ENCODE measurements at regions not wholly inside any gene's neighbourhood (a gene's known extent, or its start where the extent isn't known, plus 50 kb on each side); places are given as distances from the start of the nearest gene placed in this dataset.

- no peak for TF ChIP-seq CTCF (conservative IDR thresholded peaks at IDR 0.05; ENCODE audit: low read depth, low read length)
- H3K4me3 ChIP-seq (ENCODE audit: low read length): no peak overlapping the region
Observed at GRCh38 chr17:68169840-68170239, 78.0 kb upstream of the AMZ2 start.

GRCh38 chr17:68170246-68170645, 77.6 kb upstream of the AMZ2 start:
- no peak for DNase-seq (ENCODE audit: low read depth)
- no peak overlapping the region for H3K4me3 ChIP-seq (ENCODE audit: low read length)
- TF ChIP-seq CTCF (conservative IDR thresholded peaks at IDR 0.05; ENCODE audit: low read depth, low read length): no peak

More at GRCh38 chr17:68169840-68170239, 78.0 kb upstream of the AMZ2 start:
- no peak for DNase-seq (ENCODE audit: low read depth)

- no peak for DNase-seq (ENCODE audit: low read depth)
- H3K4me3 ChIP-seq (ENCODE audit: low read length): no peak overlapping the region
- peak; percentile 95 for TF ChIP-seq CTCF (conservative IDR thresholded peaks at IDR 0.05; ENCODE audit: low read depth, low read length)
Observed at GRCh38 chr17:68172461-68172954, 75.3 kb upstream of the AMZ2 start.

GRCh38 chr17:68175416-68175815, 72.4 kb upstream of the AMZ2 start:
- TF ChIP-seq CTCF (conservative IDR thresholded peaks at IDR 0.05; ENCODE audit: low read depth, low read length): no peak
- DNase-seq (ENCODE audit: low read depth): no peak
- no peak overlapping the region for H3K4me3 ChIP-seq (ENCODE audit: low read length)

GRCh38 chr17:68175905-68176304, 71.9 kb upstream of the AMZ2 start:
- no peak for DNase-seq (ENCODE audit: low read depth)
- H3K4me3 ChIP-seq (ENCODE audit: low read length): no peak overlapping the region
- TF ChIP-seq CTCF (conservative IDR thresholded peaks at IDR 0.05; ENCODE audit: low read depth, low read length): no peak

- no peak for TF ChIP-seq CTCF (conservative IDR thresholded peaks at IDR 0.05; ENCODE audit: low read depth, low read length)
- DNase-seq (ENCODE audit: low read depth): no peak
- H3K4me3 ChIP-seq (ENCODE audit: low read length): no peak overlapping the region
Observed at GRCh38 chr17:68176718-68177117, 71.1 kb upstream of the AMZ2 start.

- no peak overlapping the region for H3K4me3 ChIP-seq (ENCODE audit: low read length)
- no peak for TF ChIP-seq CTCF (conservative IDR thresholded peaks at IDR 0.05; ENCODE audit: low read depth, low read length)
- DNase-seq (ENCODE audit: low read depth): no peak
Observed at GRCh38 chr17:68178831-68179230, 69.0 kb upstream of the AMZ2 start.
